Kidney (tissue), 13 donors: ENCODE measurements at regions not wholly inside any gene's neighbourhood (a gene's known extent, or its start where the extent isn't known, plus 50 kb on each side); places are given as distances from the start of the nearest gene placed in this dataset.

ENCODE experiments used
- DNase-seq, 5 donors: peaks; one replicate each; pipeline ENCODE4 v3.0.0-alpha.2; 2013 to 2020
- FAIRE-seq: peaks from 2 replicates; lab custom pipeline; 2012; peaks lifted over from hg19 to GRCh38; lab: Jason Lieb, UNC
- H3K27ac ChIP-seq, 2 donors: one replicate each; pipeline ENCODE4 v1.7.0; 2013; ENCODE audit warnings: low read depth in 2 of 2, low read length in 2 of 2, inconsistent platforms in 1 of 2
- H3K27me3 ChIP-seq: one replicate; pipeline ENCODE4 v1.7.1; 2013; ENCODE audit warnings: low read length, inconsistent platforms; ENCODE audit not compliant: control insufficient read depth, insufficient read depth
- H3K36me3 ChIP-seq, 3 donors: one replicate each; pipeline versions ENCODE4 v1.7.0 to v1.7.1; 2013; ENCODE audit warnings: low read length in 3 of 3, control low read depth in 1 of 3, inconsistent platforms in 1 of 3; ENCODE audit not compliant: insufficient read depth in 3 of 3, control insufficient read depth in 2 of 3
- H3K4me1 ChIP-seq, 3 donors: one replicate each; pipeline versions ENCODE4 v1.7.0 to v1.7.1; 2013; ENCODE audit warnings: low read length in 3 of 3, inconsistent platforms in 1 of 3, low read depth in 1 of 3; ENCODE audit not compliant: control insufficient read depth in 2 of 3, insufficient read depth in 2 of 3
- H3K4me3 ChIP-seq, 3 donors: one replicate each; pipeline versions ENCODE4 v1.7.0 to v1.8.1; 2013; ENCODE audit warnings: low read length in 3 of 3, control low read depth in 1 of 3, inconsistent platforms in 1 of 3
- H3K9ac ChIP-seq, 3 donors: one replicate each; pipeline versions ENCODE4 v1.7.0 to v1.7.1; 2013; ENCODE audit warnings: low read length in 3 of 3, control low read depth in 1 of 3, inconsistent platforms in 1 of 3
- H3K9me3 ChIP-seq, 3 donors: one replicate each; pipeline versions ENCODE4 v1.7.0 to v1.7.1; 2013; ENCODE audit warnings: low read length in 3 of 3, control low read depth in 1 of 3, inconsistent platforms in 1 of 3; ENCODE audit not compliant: control insufficient read depth in 2 of 3, insufficient read depth in 1 of 3
- intact Hi-C: fragments of 100-400 bp; cut with DNase I; formaldehyde crosslinking; loops from one replicate; pipeline ENCODE4 v1.11.1; 2022
- TF ChIP-seq, protein P1 (sequence below): IDR thresholded peaks from 3 replicates; pipeline ENCODE4 v1.5.1; 2012; ENCODE audit warnings: mild to moderate bottlenecking, moderate library complexity, borderline replicate concordance; ENCODE audit not compliant: insufficient read depth; ENCODE audit errors: extremely low read depth
- donor health status: control.
- donor health status: control.
- donor health status: control.
- donor health status: control.
- donor health status: control.
- donor health status: DM: yes; HTN: yes; CAD: no.
- donor health status: Normal renal cell carcinoma (clear cell type).

DNA sequence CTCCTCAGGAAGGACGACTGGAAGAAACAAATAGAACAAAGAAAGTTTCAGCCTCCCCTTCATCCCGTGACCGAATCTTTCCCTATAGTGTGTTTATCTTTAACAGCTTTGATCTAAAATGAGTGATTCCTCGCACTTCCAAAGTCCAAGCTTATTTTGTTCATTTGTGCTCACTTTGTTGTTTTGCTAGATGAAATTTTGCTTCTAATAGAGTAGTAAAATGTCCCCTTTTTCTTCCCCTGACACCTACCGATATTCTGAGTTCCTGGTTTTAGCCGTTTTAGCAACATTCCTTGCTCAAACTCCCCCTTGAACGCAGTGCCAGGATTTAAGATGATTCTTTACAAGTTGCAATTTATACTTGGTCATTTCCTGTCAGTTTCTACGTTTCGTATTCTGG, 204.2 kb downstream of the FGF9 start:
- no peaks in the 10 kb centered on the region for H3K9me3 ChIP-seq
- no peaks in the 10 kb centered on the region for H3K27me3 ChIP-seq
- no peak overlapping the region for H3K27ac ChIP-seq
- no peaks in the 10 kb centered on the region for H3K36me3 ChIP-seq
- TF ChIP-seq, protein P1, sequence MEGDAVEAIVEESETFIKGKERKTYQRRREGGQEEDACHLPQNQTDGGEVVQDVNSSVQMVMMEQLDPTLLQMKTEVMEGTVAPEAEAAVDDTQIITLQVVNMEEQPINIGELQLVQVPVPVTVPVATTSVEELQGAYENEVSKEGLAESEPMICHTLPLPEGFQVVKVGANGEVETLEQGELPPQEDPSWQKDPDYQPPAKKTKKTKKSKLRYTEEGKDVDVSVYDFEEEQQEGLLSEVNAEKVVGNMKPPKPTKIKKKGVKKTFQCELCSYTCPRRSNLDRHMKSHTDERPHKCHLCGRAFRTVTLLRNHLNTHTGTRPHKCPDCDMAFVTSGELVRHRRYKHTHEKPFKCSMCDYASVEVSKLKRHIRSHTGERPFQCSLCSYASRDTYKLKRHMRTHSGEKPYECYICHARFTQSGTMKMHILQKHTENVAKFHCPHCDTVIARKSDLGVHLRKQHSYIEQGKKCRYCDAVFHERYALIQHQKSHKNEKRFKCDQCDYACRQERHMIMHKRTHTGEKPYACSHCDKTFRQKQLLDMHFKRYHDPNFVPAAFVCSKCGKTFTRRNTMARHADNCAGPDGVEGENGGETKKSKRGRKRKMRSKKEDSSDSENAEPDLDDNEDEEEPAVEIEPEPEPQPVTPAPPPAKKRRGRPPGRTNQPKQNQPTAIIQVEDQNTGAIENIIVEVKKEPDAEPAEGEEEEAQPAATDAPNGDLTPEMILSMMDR = no peak
- FAIRE-seq = no peak
- peaks cover 0 to 4% (median 0%) of the 10 kb centered on the region in 3 donors for H3K4me1 ChIP-seq
- DNase-seq = no peak
- intact Hi-C loops = no loop called here
- H3K4me3 ChIP-seq = no peak overlapping the region
- no peak overlapping the region for H3K9ac ChIP-seq

DNA sequence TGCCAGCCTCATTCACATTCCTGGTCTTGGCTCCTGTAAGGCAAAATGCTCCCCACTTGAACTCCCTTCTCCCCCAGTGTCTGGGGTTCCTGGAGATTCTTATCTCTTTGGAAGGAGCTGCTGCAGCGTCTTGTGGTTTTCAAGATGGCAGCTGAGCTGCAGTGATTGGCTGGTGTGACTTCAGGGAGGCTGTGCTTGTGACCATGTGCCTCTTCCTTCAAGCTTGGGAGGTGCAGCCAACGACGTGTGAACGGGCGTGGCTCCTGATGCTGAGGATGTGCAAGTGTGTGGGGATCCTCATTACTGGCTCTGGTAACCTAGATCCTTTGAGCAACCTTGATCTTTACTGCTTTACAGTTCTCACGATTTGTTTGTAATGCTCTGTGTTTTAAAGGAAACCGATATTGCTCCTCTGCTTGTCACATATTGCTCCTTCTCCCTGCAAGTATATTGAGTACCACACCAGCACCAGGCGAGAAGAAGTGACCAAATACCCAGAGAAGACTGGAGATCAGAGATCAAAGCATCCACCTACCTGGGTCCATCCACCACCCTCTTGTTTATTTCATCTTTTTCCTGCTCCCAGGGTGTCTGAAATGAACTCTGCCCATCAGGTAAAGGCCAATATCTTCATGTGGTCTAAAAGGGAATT, 208.5 kb downstream of the FGF9 start:
- Histone ChIP-seq H3K27me3 (no peaks in the 10 kb centered on the region), H3K9ac (no peak overlapping the region), H3K36me3 (no peaks in the 10 kb centered on the region), H3K4me1 (no peaks in the 10 kb centered on the region), H3K27ac (no peak overlapping the region), H3K9me3 (no peaks in the 10 kb centered on the region), H3K4me3 (no peak overlapping the region)
- FAIRE-seq = no peak
- intact Hi-C loops = no loop called here
- DNase-seq = no peak
- TF ChIP-seq, protein P1 = no peak

DNA sequence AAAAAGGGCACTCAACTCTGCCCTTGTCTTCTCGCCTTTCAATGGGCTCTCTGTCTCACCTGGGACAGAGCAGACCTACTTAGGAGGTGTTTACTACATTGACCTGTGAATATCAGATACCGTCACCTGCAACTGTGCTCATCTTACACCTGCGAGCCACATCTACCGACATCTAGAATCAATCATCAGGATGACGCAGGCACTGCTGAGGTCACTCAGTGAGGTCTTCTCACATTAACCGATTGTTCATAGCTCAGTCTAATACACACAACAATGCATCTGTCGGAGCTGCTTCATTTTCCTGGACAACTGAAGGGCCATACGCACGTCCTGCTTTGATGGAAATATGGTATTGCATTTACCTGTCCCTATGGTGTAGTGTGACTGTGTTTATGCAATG, 211.9 kb downstream of the FGF9 start:
- H3K36me3 ChIP-seq = no peaks in the 10 kb centered on the region
- TF ChIP-seq, protein P1 = no peak
- H3K4me1 ChIP-seq = no peaks in the 10 kb centered on the region
- H3K4me3 ChIP-seq = no peak overlapping the region
- no peak overlapping the region for H3K27ac ChIP-seq
- FAIRE-seq = no peak
- no peaks in the 10 kb centered on the region for H3K27me3 ChIP-seq
- DNase-seq = no peak
- H3K9ac ChIP-seq = no peak overlapping the region
- no peaks in the 10 kb centered on the region for H3K9me3 ChIP-seq
- intact Hi-C loops = no loop called here

DNA sequence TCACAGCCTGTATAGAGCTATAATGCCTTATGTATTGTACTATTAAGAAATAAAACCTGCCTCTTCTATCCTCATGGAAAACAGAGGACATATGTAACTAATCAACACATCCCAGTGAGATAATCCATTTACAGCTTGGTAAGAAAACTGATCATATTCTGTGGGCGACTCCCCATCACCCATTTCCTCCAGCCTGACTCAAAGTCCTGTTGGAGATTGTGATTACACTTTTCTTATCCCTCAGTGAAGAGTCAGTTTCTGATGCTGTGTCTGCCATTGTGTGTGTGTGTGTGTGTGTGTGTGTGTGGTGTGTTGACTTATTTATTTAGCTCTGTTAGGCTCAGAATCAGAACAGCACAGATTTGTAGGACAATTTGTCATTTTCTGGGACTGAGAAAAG, 212.8 kb downstream of the FGF9 start:
- H3K4me1 ChIP-seq = no peaks in the 10 kb centered on the region
- no peak for FAIRE-seq

More for the DNA sequence above, 212.8 kb downstream of the FGF9 start:
- Histone ChIP-seq H3K4me3 (no peak overlapping the region), H3K27ac (no peak overlapping the region), H3K36me3 (no peaks in the 10 kb centered on the region), H3K27me3 (no peaks in the 10 kb centered on the region), H3K9me3 (no peaks in the 10 kb centered on the region), H3K9ac (no peak overlapping the region)
- TF ChIP-seq, protein P1 = no peak
- no peak for DNase-seq
- intact Hi-C loops = no loop called here
